Stomach (tissue), 8 donors: ENCODE measurements at regions not wholly inside any gene's neighbourhood (a gene's known extent, or its start where the extent isn't known, plus 50 kb on each side); places are given as distances from the start of the nearest gene placed in this dataset.

Experiments
- DNase-seq, 2 donors: peaks; one replicate each; pipeline versions ENCODE4 v3.0.0 to v3.0.0-alpha.2; 2013 to 2019
- H3K27ac ChIP-seq, 5 donors: fragments of 200-600 bp in 4 of 5; sonication (generic) in 4 of 5; one replicate each; pipeline ENCODE4 v1.5.1; 2013 to 2019; ENCODE audit warnings: mild to moderate bottlenecking in 1 of 5, moderate library complexity in 1 of 5
- H3K27me3 ChIP-seq, 3 donors: fragments of 200-600 bp; sonication (generic); one replicate each; pipeline ENCODE4 v1.5.1; 2017 to 2019; ENCODE audit warnings: mixed run types in 1 of 3
- H3K36me3 ChIP-seq, 4 donors: fragments of 200-600 bp; sonication (generic); 1 replicate in 3 of 4; 2 replicates in 1 of 4; pipeline ENCODE4 v1.5.1; 2016 to 2019
- H3K4me1 ChIP-seq, 4 donors: fragments of 200-600 bp; sonication (generic); one replicate each; pipeline ENCODE4 v1.5.1; 2016 to 2019
- H3K4me3 ChIP-seq, 4 donors: fragments of 200-600 bp; sonication (generic) in 3 of 4; one replicate each; pipeline ENCODE4 v1.5.1; 2016 to 2019; ENCODE audit warnings: mild to moderate bottlenecking in 1 of 4
- H3K9me3 ChIP-seq, 4 donors: fragments of 200-600 bp; sonication (generic); one replicate each; pipeline ENCODE4 v1.5.1; 2016 to 2019
- CTCF ChIP-seq, 7 experiments: fragments of 450-650 bp in 4 of 7; fragments of 200-600 bp in 3 of 7; sonication (generic) in 3 of 7; IDR thresholded peaks; one replicate each; pipeline ENCODE4 v1.5.1; 2016 to 2019; ENCODE audit warnings: antibody characterized with exemption in 7 of 7, control low read depth in 2 of 7, mild to moderate bottlenecking in 1 of 7
- EP300 ChIP-seq: sonication (generic); formaldehyde crosslinking; IDR thresholded peaks from one replicate; pipeline ENCODE4 v1.6.1; 2017; ENCODE audit warnings: antibody characterized with exemption
- POLR2A ChIP-seq, 4 donors: fragments of 450-650 bp; IDR thresholded peaks; one replicate each; pipeline ENCODE4 v1.6.1; 2016; ENCODE audit warnings: antibody characterized with exemption in 4 of 4, control low read depth in 2 of 4, mild to moderate bottlenecking in 1 of 4, moderate library complexity in 1 of 4
- POLR2AphosphoS5 ChIP-seq, 3 donors: sonication (generic); formaldehyde crosslinking; IDR thresholded peaks; one replicate each; pipeline ENCODE4 v1.6.1; 2016; ENCODE audit warnings: antibody characterized with exemption in 3 of 3
- WGBS, 5 donors: extraction: QIAGEN DNeasy Blood & Tissue Kit in 3 of 5; methylation state at CpG; one replicate each; pipeline versions ENCODE4 v1.1.5 to v1.1.7; 2013 to 2018; 5-methylcytosine and 5-hydroxymethylcytosine counted together
- intact Hi-C: fragments of 100-400 bp; cut with DNase I; formaldehyde crosslinking; loops from one replicate; pipeline ENCODE4 v1.15.1; 2023; ENCODE audit warnings: low total_unique reads
- donor health status: healthy with polysubstance abuse.
- donor health status: Bipolar disorder and iron deficiency.
- donor health status: healthy.

- H3K36me3 ChIP-seq, result no peaks in the 10 kb centered on the region
- WGBS, 5 donors, result 76 to 88% (median 78%) methylated on average over 5 of the region's 5 CpGs
- no peaks in the 10 kb centered on the region for H3K9me3 ChIP-seq
- intact Hi-C loops, result no loop called here
- H3K27me3 ChIP-seq, result no peaks in the 10 kb centered on the region
- DNase-seq, result no peak
- H3K4me3 ChIP-seq, result no peak overlapping the region
- TF ChIP-seq POLR2AphosphoS5 (IDR thresholded peaks at IDR 0.05) (no peak), CTCF (IDR thresholded peaks at IDR 0.05) (no peak), EP300 (no peak), POLR2A (IDR thresholded peaks at IDR 0.05) (no peak)
- no peaks in the 10 kb centered on the region for H3K4me1 ChIP-seq
- no peak overlapping the region for H3K27ac ChIP-seq
These were observed 82.1 kb upstream of the NMUR2 start for GRCh38 chr5:152487130-152487529.

DNA sequence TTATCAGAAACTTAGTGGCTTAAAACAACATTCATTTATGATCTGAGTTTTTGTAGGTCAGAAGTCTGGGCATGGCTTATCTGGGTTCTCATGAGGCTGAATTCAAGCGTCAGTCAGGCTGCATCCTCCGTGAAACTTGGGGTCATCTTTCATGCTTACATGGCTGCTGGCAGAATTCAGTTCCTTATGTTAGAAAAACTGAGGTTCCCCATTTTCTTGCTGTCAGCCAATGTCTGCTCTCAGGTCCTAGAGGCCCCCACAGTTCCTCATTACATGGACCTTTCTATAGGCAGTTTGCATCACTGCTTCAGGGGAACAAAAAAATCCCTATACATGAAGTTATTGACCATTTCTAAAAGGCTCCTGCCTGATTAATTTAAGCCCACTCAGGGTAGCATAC lies 83.8 kb upstream of the NMUR2 start:
- WGBS, 5 donors, result 66 to 86% (median 78%) methylated on average over 2 of the region's 2 CpGs
- TF ChIP-seq EP300 (no peak), CTCF (IDR thresholded peaks at IDR 0.05) (no peak), POLR2AphosphoS5 (IDR thresholded peaks at IDR 0.05) (no peak), POLR2A (IDR thresholded peaks at IDR 0.05) (no peak)
- intact Hi-C loops, result no loop called here
- no peaks in the 10 kb centered on the region for H3K27me3 ChIP-seq
- no peak for DNase-seq
- no peaks in the 10 kb centered on the region for H3K9me3 ChIP-seq
- H3K27ac ChIP-seq, result no peak overlapping the region
- no peaks in the 10 kb centered on the region for H3K4me1 ChIP-seq
- no peak overlapping the region for H3K4me3 ChIP-seq
- no peaks in the 10 kb centered on the region for H3K36me3 ChIP-seq

GRCh38 chr5:152499814-152500535 lies 94.9 kb upstream of the NMUR2 start:
- Histone ChIP-seq H3K36me3 (no peaks in the 10 kb centered on the region), H3K4me3 (no peak overlapping the region), H3K4me1 (no peaks in the 10 kb centered on the region), H3K27ac (no peak overlapping the region), H3K27me3 (no peaks in the 10 kb centered on the region), H3K9me3 (no peaks in the 10 kb centered on the region)
- TF ChIP-seq POLR2AphosphoS5 (IDR thresholded peaks at IDR 0.05) (no peak), CTCF (IDR thresholded peaks at IDR 0.05) (no peak), POLR2A (IDR thresholded peaks at IDR 0.05) (no peak), EP300 (no peak)
- intact Hi-C loops, result loop anchor here (5.0 kb wide), 1 partner anchor 673 kb away; no protein-coding TSS in a partner anchor
- 34 to 70% (median 47%) methylated on average over 4 of the region's 4 CpGs for WGBS, 5 donors
- no peak for DNase-seq

DNA sequence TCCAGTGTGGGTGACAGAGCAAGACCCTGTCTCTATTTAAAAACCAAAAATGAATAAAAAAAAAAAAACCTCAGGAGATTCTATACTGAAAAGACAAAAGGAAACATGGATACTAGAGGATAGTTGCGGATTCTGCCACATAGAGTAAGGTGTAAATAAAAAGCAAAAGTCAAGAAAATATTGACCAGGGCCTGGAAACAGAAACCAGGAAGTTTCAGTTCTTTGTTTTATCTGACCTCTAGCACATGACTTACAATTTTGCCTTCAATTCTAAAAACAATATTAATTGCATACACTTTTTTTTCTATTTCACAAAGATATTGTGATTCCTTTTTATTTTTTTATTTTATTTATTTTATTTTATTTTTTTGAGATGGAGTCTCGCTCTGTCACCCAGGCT lies 96.2 kb upstream of the NMUR2 start:
- Histone ChIP-seq H3K4me3 (no peak overlapping the region), H3K27ac (no peak overlapping the region), H3K9me3 (no peaks in the 10 kb centered on the region), H3K36me3 (no peaks in the 10 kb centered on the region), H3K4me1 (peaks cover 0 to 6% (median 0%) of the 10 kb centered on the region in 4 donors), H3K27me3 (no peaks in the 10 kb centered on the region)
- no peak for TF ChIP-seq CTCF (IDR thresholded peaks at IDR 0.05)
- no peak for TF ChIP-seq POLR2A (IDR thresholded peaks at IDR 0.05)
- TF ChIP-seq POLR2AphosphoS5 (IDR thresholded peaks at IDR 0.05), result no peak
- TF ChIP-seq EP300, result no peak
- intact Hi-C loops, result loop anchor here (5.0 kb wide), 1 partner anchor 674 kb away; no protein-coding TSS in a partner anchor
- 88 to 95% (median 95%) methylated on average over 2 of the region's 2 CpGs for WGBS, 5 donors
- DNase-seq, result no peak
